HUDEP-2 (cell line): ENCODE measurements at regions not wholly inside any gene's neighbourhood (a gene's known extent, or its start where the extent isn't known, plus 50 kb on each side); places are given as distances from the start of the nearest gene placed in this dataset.
"Not testable (repeated sequence)": the region's sequence is repeated elsewhere in the genome, so short reads cannot be mapped to it uniquely, and the experiment has no call there.

Source experiments
- DNase-seq, 76 experiments: peaks; one replicate each; lab custom pipeline; 2025; ENCODE audit not compliant: unreplicated experiment in 76 of 76; lab: John Stamatoyannopoulos, UW

DNA sequence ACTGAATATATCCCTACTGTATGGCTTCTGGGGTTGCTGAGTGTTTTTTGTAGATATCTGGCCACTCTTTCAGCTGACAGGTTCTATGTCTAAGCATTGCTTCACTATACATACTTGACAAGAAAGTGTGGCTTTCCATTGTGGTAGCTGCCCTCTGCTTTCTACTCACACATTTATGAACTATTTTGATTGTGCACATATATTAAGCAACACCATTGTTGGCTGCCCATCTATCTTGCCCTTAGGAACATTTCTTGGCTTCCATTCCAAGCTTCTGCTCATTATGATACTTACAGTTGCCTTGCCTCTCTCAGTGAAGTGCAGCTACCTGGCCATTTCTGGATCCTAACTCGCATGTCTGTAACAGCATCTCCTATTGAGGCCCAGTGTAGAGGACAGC is 153.6 kb upstream of the MOCS2 start:
- DNase-seq: no peak

DNA sequence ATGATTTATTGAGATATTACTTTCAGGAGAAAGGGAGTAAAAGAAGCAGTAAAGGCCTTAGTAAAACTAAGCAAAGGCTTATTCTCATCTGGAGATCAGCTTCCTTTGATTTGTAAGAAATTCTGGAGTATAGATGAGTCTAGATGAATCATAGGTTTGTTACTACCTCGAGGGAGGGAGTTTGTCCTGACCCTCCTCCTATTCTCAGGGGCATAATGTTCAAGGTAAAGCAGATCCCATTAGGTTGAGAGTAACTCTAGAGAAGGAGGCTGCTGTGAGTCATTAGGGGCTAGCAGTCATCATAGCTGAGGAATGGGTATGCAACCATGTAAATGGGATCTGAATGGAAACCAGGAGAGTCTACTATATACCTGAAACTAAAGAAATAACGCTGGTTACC is 155.5 kb upstream of the MOCS2 start:
- DNase-seq: no peak

DNA sequence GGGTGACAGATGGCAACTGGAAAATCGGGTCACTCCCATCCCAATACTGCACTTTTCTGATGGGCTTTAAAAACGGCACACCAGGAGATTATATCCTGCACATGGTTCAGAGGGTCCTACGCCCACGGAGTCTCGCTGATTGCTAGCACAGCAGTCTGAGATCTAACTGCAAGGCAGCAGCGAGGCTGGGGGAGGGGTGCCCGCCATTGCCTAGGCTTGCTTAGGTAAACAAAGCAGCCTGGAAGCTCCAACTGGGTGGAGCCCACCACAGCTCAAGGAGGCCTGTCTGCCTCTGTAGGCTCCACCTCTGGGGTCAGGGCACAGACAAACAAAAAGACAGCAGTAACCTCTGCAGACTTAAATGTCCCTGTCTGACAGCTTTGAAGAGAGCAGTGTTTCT is 158.7 kb upstream of the MOCS2 start:
- not testable (repeated sequence) for DNase-seq

DNA sequence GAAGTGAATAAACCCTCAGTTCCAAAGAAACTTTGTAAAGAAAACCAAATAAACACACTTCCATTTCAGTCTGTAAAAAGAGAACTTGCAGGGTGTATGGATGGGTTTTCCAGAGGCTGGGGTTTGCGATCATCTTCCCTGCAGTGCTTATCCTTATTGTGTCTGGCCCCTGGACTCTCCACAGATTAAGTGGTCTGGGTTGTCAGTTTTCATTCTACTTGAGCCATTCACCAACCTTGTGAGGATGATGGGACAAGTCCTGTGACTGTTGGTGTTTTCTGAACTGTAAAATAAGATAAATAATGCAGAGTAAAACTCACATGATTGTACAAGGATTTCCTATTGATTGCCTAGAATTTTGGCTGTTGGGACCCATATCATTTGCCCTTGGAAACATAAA is 166.1 kb upstream of the MOCS2 start:
- DNase-seq: no peak

DNA sequence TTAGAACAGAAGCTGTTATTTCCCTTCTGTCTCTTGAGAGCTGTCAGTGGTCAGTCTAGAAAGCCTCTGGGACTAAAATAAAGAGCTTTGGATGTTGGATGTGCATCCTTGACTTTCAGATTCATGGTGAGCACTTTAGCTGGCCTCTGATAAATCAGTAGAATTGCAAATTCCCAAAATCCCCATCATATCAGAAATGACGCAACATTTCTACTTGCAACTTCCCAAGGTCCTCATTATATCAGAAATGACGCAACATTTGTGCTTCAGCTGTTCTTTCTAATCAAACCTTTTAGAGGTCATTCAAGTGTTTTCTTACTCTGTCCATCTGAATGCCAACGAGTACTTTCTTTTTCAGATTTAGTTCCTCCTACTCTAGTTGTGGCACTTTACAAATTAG is 167.3 kb upstream of the MOCS2 start:
- DNase-seq: no peak

DNA sequence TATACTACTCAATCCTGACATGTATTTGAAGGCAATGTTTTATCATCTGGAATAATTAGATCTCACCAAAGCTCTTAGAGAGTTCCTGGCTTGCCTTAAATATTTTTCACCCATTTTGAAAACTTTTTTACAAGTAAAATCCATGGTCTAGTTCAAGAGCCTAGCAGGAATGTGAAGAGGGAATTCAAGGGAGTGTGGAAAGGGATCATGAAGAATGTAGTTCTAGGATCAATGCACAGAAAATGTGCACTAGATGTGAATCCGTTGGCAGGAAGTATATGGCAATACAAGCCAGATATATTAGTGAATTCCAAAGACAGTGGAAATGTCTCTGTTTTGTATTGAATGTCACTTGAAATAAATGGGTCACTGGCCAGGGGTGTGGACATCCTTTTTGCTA is 167.9 kb upstream of the MOCS2 start:
- no peak for DNase-seq

DNA sequence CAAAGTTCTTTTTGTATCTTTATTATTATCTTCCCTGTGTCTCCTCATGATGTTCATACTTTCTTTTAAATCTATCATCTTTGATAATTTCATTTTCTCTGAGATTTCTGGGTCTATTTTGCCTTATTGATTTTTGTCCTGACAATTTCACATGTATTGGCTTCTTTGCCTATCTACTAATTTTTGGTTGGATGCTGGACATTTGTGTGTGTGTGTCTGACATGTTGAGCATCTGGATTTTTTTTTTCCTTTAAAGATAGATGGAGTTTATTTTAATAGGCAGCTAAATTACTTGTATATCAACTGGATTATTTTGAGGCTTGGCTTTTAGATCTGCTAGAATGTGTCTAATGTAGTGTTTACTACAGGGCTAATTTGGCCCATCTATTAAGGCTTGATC is 178.0 kb upstream of the MOCS2 start:
- DNase-seq: no peak

DNA sequence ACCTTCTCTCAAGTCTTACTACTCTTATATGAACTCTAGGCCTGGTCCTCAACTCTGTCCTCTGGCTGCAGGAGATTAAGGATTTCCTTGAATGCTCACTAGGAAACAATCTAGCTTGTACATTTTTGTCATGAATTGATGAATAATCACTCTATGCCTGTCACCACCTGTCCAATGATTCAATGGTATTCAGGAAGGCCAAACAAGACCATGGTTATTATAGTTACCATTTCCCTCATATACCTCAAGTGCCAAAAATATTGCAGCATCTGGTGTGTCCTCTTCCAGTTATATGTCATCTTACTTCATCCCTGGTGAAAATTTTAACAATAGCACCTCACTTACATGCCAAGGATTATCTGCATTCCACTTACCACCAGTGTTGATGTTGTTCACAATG is 179.0 kb upstream of the MOCS2 start:
- DNase-seq: no peak

DNA sequence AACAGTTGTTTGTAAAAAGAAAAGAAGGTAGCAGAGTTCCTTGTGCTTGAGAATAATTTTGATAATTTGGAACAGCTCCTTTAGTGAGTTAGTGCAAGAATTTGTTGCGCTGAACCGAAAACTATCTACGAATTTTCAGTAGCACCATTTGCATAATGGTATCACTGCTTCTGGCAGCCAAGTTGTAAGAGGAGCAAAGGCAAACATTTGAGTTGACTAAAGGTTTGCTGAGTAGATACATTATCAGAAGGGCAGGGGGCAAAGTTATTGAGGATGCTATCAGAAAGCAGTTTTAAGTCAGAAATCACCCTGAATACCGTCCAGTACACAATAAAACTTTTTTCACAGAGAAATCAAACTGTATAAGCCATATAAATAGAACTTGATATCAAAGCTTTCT is 181.5 kb upstream of the MOCS2 start:
- DNase-seq: no peak

DNA sequence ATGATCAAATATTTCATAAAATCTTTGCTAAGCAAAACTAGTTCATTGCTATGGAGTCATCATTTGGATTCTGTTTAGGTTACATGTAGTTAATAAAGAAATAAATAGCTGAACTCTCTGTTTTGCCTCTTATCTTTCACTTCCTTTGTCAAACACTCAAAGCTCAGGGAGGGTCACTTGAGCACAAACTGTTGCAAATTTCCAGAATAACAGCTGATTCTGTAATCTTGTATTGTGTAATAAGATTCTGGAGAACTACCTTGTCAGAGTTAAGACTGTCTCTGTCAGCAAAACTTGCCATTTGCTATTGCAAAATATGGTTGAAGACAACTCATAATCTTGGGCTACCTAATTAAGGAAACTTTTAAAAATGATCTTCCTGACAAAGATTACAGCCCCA is 182.0 kb upstream of the MOCS2 start:
- DNase-seq: no peak

DNA sequence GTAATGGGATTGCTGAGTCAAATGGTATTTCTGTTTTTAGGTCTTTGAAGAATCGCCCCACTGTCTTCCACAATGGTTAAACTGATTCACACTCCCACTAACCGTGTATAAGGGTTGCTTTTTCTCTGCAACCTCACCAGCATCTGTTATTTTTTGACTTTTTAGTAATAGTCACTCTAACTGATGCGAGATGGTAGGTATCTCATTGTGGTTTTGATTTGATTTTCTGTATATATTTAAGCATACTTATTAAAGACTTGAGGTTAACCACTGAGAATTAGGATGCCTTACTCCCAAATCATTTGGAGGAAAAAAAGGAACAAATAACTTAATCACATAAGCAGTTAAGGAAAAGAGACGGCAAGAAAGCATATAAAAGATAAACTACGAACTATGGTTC is 181.6 kb upstream of the FST start:
- DNase-seq: no peak

DNA sequence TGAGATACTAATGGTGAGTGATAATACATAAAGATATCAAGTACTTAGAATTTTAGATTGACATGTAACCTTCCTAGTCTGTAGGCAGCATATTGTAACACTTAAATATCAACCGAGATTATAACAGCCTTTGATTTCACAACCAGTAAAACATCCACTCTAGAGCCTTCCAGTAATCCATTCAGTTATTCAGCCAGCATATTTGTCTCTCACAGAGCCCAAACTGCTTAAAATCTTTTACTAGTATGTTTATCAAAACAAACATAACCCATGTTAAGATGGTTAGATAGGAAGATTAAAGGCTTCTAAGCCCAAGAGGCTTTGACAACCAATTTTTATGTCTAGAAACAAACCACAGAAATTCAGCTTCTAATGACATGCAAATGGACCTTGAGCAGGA is 177.9 kb upstream of the FST start:
- DNase-seq: no peak

DNA sequence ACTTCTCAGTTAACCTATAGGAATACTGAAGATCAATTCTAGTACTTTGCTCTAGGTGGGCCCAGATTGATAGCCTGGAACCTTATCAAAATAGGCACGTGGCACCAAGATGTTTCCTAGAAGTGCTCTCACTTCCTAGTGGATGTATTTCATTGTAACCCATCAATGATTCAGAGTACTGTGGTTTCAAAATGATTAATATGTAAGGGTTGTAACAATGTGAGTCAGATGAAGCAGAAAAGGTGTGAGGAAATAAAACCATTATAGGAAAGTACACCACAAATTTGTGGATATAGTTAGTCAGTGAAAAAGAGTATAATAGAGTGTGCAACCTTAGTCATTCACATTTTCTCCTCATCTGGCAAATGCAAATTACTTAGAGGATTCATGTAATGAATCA is 177.3 kb upstream of the FST start:
- DNase-seq: no peak

DNA sequence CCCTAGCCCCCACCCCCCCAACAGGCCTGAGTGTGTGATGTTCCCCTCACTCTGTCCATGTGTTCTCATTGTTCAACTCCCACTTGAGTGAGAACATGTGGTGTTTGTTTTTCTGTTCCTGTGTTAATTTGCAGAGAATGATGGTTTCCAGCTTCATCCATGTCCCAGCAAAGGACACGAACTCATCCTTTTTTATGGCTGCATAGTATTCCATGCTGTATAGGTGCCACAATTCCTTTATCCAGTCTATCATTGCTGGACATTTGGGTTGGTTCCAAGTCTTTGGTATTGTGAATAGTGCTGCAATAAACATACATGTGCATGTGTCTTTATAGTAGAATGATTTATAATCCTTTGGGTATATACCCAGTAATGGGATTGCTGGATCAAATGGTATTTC is 175.1 kb upstream of the FST start:
- DNase-seq: not testable (repeated sequence)

DNA sequence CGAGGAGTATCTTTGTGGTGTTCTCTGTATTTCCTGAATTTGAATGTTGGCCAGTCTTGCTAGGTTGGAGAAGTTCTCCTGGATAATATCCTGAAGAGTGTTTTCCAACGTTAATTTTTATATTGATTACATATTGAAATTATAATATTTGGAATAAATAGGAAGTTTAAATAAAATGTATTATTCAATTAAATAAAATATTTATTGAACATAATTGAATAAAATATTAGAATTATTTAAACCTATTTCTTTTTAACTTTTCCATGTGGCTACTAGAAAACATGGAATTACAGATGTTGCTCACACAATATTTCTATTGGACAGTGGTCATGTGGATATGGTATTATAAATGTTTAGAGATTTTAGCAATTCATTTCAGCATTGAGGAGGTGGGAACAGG is 170.8 kb upstream of the FST start:
- no peak for DNase-seq

DNA sequence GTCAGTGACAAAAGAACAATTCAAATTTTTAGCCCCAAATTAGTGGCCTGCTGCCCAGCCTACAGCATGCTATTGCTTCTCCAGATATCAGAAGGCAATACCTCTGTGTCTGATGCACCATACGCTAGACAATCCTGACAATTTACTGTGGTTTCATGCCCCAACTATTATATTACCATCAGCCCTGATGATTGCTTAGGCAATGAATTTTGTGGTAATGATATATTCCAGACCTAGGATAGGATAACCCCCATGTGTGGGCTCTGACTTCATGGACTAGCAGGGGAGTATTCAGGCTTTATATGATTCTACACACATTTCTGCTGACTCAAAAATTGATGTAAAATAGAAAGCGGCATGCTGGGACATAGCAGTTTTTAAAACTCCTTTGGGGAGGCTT is 168.7 kb upstream of the FST start:
- no peak for DNase-seq

DNA sequence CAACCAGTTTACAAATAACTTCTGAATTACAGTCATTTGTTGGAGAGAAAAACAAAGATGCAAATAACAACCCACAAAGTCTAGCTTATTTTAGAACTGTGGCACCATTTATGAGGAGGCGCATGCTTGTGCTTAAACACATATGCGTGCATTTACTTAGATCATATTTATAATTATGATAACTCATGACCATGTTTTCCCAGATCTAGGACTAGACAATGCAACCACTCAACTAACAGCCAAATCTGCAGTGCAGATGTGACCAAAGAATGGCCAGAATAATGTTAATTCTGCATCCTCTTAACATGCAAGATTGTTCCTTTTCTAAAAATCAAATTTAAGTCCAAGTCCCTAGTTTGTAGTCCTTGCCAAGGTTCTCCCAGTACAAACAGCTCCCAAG is 167.3 kb upstream of the FST start:
- DNase-seq: no peak

DNA sequence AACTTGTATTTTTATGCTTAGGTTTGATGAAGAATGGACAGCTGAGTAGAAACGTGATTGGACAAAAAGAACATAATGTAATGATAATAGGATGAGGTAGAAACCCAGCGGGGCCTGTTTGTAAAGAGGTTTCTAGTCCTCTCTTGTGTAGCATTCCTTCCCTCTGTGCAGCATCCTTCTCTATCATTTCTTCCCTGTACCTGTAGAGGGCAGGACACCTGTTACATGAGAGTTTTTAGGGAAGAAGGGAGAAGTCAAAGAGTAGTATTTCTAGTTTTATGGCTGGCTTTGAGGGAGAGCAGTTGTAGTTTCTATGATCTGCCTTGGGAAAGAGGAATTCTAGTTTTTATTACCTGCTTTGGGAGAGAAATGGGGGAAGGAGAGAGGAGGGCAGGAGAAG is 162.1 kb upstream of the FST start:
- no peak for DNase-seq

DNA sequence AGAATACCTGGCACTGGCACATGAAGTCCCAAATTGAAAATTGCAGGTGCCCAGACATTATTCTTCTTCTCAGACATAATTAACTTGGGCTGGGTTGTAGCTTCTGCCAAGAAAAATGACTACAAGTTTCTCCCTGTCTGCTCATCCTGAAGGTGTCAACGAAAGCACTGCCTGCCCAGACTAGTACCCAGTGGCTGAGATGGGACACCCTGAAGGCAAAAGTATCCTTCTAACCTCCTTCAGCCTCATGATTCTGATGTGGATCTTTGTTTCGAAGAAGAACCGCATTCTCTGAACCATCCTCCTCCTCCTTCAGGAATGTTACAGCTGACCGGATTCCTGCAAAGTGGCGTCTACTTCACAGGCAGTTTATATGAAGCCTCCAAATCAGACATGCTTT is 161.1 kb upstream of the FST start:
- no peak for DNase-seq

DNA sequence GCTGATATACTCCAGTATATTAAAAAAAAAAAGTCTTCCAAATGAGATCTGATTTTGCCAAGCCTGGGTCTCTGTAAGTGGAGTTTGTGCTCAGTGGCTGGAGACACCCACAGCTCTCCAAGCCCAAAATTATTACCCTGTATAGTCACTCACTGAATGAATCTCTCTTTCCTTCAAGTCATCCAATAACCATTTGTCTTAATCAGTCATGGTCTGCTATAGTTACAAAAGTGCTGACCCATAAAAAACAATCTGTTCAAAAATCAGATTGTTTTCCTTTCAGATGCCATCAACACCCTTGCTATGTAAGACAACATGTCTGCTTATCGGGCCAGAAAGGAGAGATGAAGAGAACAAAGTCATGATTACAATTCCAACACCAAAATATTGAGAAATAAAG is 159.4 kb upstream of the FST start:
- DNase-seq: no peak

DNA sequence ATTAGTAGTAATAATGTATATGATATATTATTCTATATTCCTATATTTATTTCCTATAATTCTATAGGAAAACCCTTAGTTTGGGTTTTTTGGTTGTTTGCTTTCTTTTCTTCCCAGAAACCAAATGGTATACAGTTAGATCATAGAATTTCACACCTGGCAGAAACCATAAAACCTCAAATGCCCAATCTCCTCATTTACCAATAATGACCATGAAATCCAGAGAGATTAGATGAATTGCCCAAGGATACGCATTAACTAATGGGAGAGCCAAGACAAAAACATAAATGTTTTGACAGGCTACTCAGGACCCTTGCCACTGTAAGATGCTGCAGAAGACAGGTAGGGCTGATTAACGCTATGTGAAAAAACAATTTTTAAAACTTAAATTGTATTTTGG is 158.7 kb upstream of the FST start:
- no peak for DNase-seq

DNA sequence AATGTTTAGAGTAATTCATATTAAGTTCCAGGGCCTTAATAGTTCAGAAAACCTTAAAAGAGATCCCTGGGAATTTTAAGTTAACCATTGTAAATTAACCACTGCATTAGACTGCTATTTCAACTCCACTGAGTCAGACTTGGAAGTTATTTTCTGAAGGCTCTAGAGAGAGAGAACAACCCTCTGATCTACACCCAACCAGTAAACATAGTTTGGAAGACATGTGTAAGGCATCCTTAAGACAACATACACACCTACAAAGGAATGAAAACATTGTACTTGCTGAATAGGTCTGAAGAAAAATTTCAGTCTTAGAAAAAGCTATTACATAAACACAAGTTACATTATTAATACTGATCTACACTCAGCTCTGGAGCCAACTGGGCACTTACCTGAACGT is 158.2 kb upstream of the FST start:
- no peak for DNase-seq

DNA sequence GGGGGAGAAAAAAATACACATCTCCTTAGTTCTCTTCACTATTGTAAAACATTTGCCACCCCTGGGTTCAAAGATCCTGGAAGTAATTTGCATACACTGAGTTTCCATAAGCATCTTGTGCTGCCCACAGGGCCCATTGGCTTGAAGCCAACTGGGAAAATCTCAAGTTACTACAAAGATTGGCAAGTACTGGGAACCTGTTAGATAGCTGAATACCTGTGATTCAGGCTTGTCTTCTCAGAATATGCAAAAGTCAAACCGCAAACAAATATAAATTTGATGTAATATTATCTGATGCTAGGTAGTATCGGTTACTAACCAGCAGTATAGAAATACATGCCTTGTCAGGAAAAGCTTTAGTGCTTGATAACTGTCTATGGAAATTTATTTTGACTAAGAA is 156.9 kb upstream of the FST start:
- no peak for DNase-seq
